ENCODE measurements at regions not wholly inside any gene's neighbourhood (a gene's known extent, or its start where the extent isn't known, plus 50 kb on each side); places are given as distances from the start of the nearest gene placed in this dataset.

- CTCF ChIA-PET: no interaction called here
- DNase-seq (ENCODE audit: low read depth, low spot score): no peak
- TF ChIP-seq CTCF (IDR thresholded peaks at IDR 0.05; ENCODE audit: insufficient read depth, low read length, missing control alignments): no peak
- no peak overlapping the region for H3K4me3 ChIP-seq (ENCODE audit: low read depth, low read length)
- POLR2A ChIA-PET: no interaction called here
These were observed 119.2 kb upstream of the ASCC3 start for GRCh38 chr6:101000341-101000740.

GRCh38 chr6:101001012-101001411 lies 119.9 kb upstream of the ASCC3 start:
- ChIA-PET CTCF (no interaction called here), POLR2A (no interaction called here)
- DNase-seq (ENCODE audit: low read depth, low spot score): no peak
- no peak for TF ChIP-seq CTCF (IDR thresholded peaks at IDR 0.05; ENCODE audit: insufficient read depth, low read length, missing control alignments)
- no peak overlapping the region for H3K4me3 ChIP-seq (ENCODE audit: low read depth, low read length)

DNA sequence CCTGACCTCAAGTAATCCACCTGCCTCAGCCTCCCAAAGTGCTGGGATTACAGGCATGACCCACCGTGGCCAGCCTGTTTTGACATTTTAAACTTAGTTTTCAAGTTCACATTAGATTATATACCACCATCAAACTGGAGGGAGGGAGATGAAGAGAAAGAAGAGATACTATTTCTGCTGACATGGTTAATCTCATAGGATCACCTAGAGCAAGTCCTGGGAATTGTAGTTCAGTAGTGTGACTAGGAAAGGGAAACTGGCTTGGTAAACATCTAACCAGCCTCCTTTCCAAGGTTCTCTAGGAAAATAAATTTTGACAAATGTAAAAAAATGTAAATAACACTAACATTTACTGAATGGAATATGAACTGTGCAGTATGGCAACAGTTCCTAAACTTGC lies 120.5 kb upstream of the ASCC3 start:
- POLR2A ChIA-PET: no interaction called here
- TF ChIP-seq CTCF (IDR thresholded peaks at IDR 0.05; ENCODE audit: insufficient read depth, low read length, missing control alignments): no peak
- CTCF ChIA-PET: no interaction called here
- H3K4me3 ChIP-seq (ENCODE audit: low read depth, low read length): no peak overlapping the region
- DNase-seq (ENCODE audit: low read depth, low spot score): no peak

GRCh38 chr6:101003075-101003474 lies 121.9 kb upstream of the ASCC3 start:
- TF ChIP-seq CTCF (IDR thresholded peaks at IDR 0.05; ENCODE audit: insufficient read depth, low read length, missing control alignments): no peak
- H3K4me3 ChIP-seq (ENCODE audit: low read depth, low read length): no peak overlapping the region
- POLR2A ChIA-PET: no interaction called here
- CTCF ChIA-PET: no interaction called here
- no peak for DNase-seq (ENCODE audit: low read depth, low spot score)

GRCh38 chr6:101011186-101011585 lies 130.1 kb upstream of the ASCC3 start:
- TF ChIP-seq CTCF (IDR thresholded peaks at IDR 0.05; ENCODE audit: insufficient read depth, low read length, missing control alignments): no peak
- H3K4me3 ChIP-seq (ENCODE audit: low read depth, low read length): no peak overlapping the region
- POLR2A ChIA-PET: no interaction called here
- DNase-seq (ENCODE audit: low read depth, low spot score): no peak
- CTCF ChIA-PET: no interaction called here

DNA sequence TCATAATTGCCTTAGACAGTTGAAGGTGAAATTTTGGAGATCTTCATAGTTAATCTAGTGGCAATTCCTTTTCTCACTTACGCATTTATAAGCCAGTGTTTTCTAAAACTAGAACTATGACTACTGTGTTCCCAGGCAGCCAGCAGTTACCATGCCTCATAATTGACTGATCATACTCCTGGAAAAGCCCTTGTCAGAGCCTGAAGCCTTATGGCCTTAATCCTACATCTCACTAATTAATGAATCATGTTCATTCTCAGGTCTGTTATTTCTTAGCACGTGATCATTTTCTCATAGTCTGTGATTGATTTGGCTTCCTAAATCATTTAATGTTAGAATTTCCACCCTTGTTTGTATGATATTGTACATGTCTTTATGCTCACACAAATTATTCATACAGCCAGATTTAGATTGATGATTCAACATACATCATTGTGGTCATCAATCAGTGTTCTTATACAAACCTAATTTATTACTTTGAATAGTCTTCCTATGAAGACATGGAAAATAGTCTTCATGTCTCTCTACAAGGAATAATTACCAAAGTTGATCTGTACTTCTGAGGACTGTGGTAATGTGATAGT lies 132.6 kb upstream of the ASCC3 start:
- no peak for TF ChIP-seq CTCF (IDR thresholded peaks at IDR 0.05; ENCODE audit: insufficient read depth, low read length, missing control alignments)
- DNase-seq (ENCODE audit: low read depth, low spot score): no peak
- no peak overlapping the region for H3K4me3 ChIP-seq (ENCODE audit: low read depth, low read length)
- CTCF ChIA-PET: no interaction called here
- POLR2A ChIA-PET: no interaction called here

All from AG04449 (cell line).